GM18861 (cell line): ENCODE measurements at regions not wholly inside any gene's neighbourhood (a gene's known extent, or its start where the extent isn't known, plus 50 kb on each side); places are given as distances from the start of the nearest gene placed in this dataset.
"Not testable (repeated sequence)": the region's sequence is repeated elsewhere in the genome, so short reads cannot be mapped to it uniquely, and the experiment has no call there.

Experiments used
- ATAC-seq: cut with Tn5 transposase; IDR thresholded peaks from one replicate; pipeline ENCODE4 v1.9.1; 2021; ENCODE audit not compliant: unreplicated experiment

DNA sequence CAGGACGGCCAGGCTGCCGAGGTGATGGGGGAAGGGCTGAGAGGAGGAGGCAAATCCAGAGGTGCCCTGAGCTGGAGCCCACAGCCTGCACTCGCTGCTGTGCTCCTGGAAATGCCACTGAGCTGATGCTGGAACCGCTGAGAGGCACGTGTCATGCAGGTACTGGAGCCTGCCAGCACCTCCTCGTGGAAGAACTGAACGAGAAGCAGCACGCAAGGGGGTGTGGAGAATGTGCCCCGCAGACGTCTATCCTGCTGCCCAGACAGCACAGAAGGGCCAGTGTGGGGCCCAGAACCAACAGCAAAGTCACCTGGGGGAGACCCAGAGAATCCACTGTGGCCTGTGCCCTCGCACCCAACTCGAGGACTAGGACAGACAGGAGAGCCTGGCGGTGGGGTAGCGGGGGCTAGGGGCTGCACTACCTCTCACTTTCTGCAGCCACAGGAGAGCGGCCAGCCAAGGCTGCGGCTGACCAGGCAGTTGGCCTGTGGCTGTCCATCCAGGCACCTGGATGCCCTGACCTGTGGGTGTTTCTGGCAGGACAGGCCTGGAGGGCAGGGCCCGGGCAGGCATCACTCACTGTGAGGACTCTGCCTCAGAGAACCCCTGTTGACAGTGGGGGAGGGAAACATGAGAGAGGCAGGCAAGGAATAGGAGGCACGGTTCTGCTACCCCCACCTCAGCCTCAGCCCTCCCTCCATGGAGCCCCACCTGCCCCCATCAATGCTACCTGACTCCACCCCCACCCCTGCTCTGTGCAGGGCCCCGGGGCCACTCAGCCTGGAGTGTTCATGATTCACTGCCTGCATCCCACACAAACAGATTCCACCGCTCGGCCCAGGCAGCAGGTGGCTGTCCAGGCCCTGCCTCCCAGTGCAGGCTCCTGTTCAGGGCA lies 213.1 kb downstream of the TBC1D2B start:
- ATAC-seq = no peak

DNA sequence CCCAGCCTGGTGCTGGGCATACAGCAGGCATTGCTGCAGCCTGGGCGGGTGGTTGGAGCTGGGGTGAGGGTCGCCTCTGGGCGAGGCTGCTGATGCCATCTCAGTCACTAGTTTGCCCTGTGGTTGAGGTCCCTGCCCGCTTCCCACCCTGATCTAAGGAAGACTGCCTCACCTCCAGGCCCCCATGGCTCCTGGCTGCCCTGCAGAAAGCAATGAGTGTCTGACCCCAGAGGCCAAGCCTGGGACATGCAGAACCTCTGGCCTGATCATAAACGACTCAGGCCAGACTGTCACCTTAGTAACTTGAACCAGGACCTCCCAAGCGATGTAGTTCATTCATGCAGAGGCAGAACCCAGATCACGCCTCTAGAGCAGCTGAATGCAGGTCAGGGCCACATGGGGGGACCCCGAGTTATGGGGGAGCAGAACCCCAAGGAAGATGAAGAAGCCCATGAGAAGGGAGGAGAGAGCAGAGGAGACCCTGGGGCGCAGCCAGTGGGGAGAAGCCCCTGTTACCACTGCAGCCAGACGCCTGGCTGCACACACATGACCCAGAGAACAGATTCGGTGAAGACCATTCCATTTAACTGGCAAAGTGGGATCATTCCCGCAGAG lies 213.9 kb downstream of the TBC1D2B start:
- no peak for ATAC-seq

DNA sequence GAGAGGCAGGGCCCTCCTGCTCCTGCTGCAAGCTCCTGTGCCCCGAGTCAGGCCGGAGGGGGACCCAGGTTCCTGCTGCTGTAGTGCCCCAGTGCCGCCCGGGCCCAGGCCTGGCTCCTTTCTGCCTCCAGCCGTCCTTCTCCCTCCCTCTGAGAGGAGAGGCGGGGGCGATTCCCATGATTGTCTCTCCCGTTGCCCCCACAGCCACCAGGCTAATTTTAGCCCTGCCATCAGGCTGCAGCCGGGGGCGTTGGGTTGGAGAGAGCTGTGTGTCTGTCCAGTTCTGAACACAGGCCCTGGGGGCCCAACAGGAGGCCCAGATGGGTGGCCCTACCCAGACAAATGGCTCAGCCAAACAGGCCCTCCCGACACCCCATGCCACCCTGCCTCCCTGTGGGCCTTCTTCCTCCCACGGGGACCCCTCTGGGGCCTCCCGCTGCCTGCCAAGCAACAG lies 214.8 kb downstream of the TBC1D2B start:
- ATAC-seq = no peak

DNA sequence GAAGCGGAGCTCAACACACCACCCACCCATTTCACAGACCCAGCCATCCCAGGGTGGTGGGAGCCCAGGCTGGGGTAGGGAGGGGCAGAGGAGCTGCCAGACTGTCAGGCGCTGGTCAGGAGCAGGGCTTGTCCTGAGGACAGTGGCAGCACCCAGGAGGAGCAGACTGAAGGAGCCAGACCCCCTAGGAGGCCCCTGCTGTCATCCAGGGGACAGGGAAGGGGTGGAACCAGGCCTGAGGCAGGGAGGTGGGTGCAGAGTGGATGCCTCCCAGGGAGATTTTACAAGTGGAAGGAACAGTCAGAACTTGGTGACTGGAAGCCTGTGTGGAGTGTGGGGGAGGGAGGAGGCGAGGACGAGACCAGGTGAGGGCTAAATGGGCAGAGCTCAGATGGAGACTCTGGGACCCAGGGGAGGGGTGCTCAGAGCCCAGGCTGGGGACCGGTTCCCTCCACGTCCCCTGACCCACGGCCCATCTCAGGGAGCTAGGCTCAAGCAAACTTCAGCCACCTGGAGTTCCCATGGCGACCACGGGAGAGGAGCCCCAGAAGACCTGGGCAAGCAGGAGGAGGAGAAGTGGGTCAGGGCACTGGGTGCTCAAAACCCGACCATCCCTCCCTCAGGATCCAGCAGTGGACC lies 215.4 kb downstream of the TBC1D2B start:
- ATAC-seq = not testable (repeated sequence)

DNA sequence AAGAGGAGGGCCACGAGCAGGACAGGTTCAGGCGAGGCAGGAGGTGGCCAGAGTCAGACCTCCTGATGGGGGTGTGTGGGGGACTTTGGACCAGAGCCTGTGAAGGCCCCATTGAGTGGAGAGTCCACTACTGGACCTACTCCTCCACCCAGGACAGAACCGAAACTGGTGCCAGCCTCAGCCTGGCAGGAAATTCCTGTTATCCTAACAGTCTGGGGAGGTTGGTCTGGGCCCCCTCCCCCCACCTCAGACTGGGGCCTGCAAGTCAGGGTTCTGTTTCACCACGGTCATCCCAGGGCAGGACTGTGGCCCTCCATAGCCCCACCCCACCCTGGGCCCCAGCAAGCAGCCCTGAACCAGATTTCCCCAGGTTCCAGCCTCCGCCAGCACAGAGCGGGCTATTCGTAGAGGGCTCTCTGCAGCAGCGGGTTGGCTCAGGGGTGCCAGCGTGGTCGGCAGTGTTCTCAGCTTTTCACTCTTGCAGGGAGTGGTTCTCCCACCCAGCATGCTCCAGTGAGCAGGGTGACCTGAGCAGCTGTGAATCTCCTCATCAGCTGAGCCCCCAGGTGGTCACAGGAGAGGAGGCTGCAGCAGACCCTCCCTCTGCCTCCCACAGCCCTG lies 217.3 kb downstream of the TBC1D2B start:
- ATAC-seq = no peak

- no peak for ATAC-seq
Measured at GRCh38 chr15:77859491-77860060, 217.9 kb downstream of the TBC1D2B start.

- no peak for ATAC-seq
Measured at GRCh38 chr15:77858792-77859490, 218.6 kb downstream of the TBC1D2B start.

DNA sequence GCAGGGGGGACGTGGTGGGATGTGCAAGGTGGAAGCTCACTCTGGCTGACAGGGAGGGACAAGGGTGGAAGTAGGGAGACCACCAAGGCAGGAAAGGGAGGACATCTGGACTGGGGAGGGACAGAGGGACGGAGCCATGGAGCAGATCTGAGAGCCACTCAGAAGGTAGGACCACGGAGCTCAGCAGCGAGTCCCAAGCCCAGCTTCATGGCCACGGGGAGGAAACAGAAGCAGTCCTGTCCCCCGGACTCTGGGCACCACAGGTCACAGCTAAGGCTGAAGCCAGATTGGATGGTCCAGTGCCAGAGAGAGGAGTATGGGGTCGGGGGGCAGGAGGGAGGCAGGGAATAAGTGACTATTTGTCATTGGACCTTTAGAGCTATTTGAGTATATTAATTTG lies 220.1 kb downstream of the TBC1D2B start:
- ATAC-seq = no peak

GRCh38 chr15:77856705-77857346 lies 220.7 kb downstream of the TBC1D2B start:
- ATAC-seq = no peak

- ATAC-seq = no peak
Measured at GRCh38 chr15:77855871-77856270, 221.6 kb downstream of the TBC1D2B start.

GRCh38 chr15:77854980-77855379 lies 222.3 kb upstream of the LINGO1 start:
- ATAC-seq = no peak

DNA sequence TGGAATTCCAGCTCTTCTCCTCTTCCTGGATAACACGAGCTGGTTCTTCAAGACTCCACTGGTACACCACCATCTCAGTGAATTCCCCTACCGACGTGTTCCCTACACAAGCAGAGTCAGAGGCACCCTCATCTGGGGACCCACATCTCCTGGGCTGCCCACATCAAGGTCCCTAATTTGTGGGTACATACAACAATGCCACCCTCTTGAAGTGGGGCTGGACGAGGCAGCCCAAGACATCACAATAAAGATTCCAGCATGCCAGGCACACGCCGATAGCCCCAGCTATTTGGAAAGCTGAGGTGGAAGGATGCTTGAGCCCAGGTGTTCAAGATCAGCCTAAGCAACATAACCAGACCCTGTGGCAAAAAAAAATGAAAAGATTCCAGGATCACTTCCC lies 221.2 kb upstream of the LINGO1 start:
- ATAC-seq = no peak

DNA sequence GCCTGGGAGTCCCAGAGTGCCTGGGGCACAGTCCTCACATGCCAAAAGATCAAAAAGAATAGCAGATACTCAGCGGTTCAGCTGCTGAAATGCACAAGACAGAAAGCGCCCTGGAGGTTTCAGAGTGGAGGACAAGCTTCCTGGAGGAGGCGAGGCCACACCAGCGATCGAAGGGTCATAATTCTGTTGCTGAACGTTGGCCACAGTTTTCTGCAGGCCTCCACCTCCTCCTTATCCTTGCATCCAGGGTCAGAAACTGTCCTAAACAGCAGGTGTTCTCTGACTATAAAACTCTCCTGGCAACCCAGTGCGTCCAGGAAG lies 220.3 kb upstream of the LINGO1 start:
- ATAC-seq = no peak

- no peak for ATAC-seq
Measured at GRCh38 chr15:77852241-77853007, 219.7 kb upstream of the LINGO1 start.

DNA sequence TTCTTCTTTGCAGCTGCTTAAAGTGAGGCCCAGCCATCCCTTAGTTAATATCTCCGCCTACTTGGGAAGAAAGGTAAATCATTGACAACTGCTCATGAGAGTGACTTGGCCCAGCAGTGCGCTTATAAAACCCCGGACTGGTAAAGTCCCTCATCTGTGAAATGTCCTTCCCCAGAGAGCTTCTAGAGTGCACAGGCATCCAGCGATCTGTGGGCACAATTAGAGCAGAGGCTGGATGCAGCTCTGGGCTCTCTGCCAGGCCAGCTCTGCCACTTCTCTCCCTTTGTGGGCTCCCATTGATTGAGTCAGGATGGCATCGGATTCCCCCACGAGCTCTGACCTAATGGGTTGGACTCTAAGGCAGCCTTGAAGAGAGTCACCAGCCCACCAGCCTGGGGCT lies 219.0 kb upstream of the LINGO1 start:
- ATAC-seq = no peak

- ATAC-seq = no peak
Measured at GRCh38 chr15:77851086-77851485, 218.4 kb upstream of the LINGO1 start.

DNA sequence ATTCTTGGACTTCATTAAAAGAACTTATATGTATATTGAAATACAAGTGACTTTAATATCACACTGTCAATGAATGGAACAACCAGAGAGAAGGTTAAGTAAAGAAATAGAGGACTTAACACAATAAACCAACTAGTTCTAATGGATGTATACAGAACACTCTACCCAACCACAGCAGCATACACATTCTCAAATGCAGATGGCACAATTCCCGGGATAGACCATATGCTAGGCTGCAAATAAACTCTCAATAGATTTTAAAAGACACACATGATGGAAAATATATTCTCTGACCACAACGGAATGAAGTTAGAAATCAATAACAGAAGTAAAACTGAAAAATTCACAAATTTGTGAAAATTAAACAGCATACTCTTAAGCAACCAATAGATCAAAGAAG lies 214.3 kb upstream of the LINGO1 start:
- ATAC-seq = no peak

- ATAC-seq = no peak
Measured at GRCh38 chr15:77846360-77846759, 213.6 kb upstream of the LINGO1 start.

DNA sequence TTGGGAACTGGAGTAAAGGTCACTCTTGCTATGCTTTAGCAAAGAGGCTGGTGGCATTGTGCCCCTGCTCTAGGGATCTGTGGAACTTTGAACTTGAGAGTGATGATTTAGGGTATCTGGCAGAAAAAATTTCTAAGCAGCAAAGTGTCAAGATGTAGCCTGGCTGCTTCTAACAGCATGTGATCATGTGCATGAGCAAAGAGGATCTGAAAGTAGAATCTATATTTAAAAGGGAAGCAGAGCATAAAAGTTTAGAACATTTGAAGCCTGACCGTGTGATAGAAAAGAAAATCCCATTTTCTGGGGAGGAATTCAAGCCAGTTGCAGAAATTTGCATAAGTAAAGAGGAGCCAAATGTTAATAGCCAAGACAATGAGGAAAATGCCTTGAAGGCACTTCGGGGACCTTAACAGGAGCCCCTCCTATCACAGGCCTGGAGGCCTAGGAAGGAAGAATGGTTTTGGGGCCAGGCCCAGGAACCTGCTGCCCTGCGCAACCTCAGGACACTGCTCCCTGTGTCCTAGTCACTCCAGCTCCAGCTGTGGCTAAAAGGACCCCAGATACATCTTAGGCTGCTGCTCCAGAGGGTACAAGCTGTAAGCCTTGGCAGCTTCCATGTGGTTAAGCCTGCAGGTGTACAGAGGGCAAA lies 212.2 kb upstream of the LINGO1 start:
- ATAC-seq = no peak
